Muscle of leg (tissue), 3 donors: ENCODE measurements at regions not wholly inside any gene's neighbourhood (a gene's known extent, or its start where the extent isn't known, plus 50 kb on each side); places are given as distances from the start of the nearest gene placed in this dataset.

Source experiments
- DNase-seq: peaks from one replicate; pipeline ENCODE4 v3.0.0; 2013
- H3K27ac ChIP-seq: one replicate; pipeline ENCODE4 v1.5.1; 2013; ENCODE audit warnings: mild to moderate bottlenecking, low read length, control low read depth
- H3K27me3 ChIP-seq: one replicate; pipeline ENCODE4 v1.6.1; 2013; ENCODE audit warnings: low read length; ENCODE audit not compliant: control insufficient read depth, insufficient read depth
- H3K36me3 ChIP-seq: one replicate; pipeline ENCODE4 v1.6.1; 2013; ENCODE audit warnings: low read length; ENCODE audit not compliant: control insufficient read depth, insufficient read depth
- H3K4me1 ChIP-seq: one replicate; pipeline ENCODE4 v1.6.1; 2013; ENCODE audit warnings: low read length; ENCODE audit not compliant: control insufficient read depth, insufficient read depth
- H3K4me3 ChIP-seq: one replicate; pipeline ENCODE4 v1.5.1; 2013; ENCODE audit warnings: low read length, control low read depth
- H3K9me3 ChIP-seq: replicated peaks from 2 replicates; pipeline ENCODE4 v1.6.1; 2013; ENCODE audit warnings: low read depth, low read length; ENCODE audit not compliant: control insufficient read depth
- WGBS: methylation state at CpG from one replicate; pipeline ENCODE4 v1.1.5; 2013; ENCODE audit warnings: missing lambda C conversion rate; ENCODE audit not compliant: insufficient coverage; 5-methylcytosine and 5-hydroxymethylcytosine counted together

DNA sequence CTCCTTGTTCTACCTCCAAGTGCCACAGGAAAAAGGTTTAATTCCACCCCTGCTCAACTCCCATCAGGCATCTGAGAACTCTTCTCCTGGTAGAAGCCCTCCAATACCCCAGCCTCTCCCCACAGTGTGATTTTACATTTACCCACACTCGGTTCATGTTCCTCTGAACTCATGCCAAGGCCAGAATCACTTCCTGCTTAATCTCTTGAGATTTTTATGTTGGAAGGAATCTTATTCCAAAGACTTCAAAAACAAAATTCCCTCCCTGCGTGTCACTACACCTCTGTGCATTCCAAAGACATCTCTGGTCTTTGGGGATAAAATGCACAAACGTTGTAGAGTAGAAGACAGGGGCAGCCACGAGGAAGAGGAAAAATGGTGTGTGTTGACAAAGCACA, 186.8 kb downstream of the ACTL7B start:
- Histone ChIP-seq H3K9me3 (no peaks in the 10 kb centered on the region), H3K4me1 (peaks cover 2% of the 10 kb centered on the region), H3K27ac (no peak overlapping the region), H3K36me3 (no peaks in the 10 kb centered on the region), H3K4me3 (no peak overlapping the region), H3K27me3 (no peaks in the 10 kb centered on the region)
- 35% methylated on average over 2 of the region's 4 CpGs for WGBS
- no peak for DNase-seq

DNA sequence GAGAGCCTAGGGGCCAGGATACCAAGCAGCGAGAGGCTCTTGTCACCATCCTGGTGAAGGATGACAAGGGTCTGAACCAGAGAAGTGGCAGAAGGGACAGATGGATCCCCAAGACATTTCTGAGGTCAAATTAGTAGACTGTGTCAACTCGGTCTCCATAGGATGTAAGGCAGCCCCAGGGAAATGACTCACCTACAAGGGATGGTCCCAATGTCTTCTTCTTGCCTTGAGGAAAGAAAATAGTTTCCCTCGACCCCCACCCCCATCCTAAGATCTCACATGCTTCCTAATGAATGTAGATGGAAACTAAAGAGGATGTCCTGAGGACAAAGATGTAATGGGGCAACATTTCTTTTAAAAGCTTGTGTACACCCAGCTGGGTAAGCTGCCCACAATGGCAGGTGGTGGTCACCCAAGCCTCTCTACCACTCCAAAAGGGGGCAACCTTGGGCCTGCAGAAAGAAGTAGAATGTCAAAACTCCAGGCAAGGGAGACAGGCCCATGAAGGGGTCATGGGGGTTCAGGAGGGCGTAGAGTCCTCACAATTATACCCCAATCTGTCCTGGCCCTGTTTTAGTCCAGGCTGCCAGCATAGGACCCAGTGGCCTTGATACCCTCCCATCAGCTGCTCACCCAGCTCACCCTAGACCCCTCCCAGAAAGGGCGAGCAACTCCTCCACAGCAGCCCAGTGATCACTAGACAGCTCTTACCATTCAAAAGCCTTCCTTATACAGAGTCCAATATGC, 187.4 kb downstream of the ACTL7B start:
- H3K4me1 ChIP-seq: peaks cover 2% of the 10 kb centered on the region
- no peaks in the 10 kb centered on the region for H3K9me3 ChIP-seq
- 94% methylated on average over 2 of the region's 5 CpGs for WGBS
- no peaks in the 10 kb centered on the region for H3K36me3 ChIP-seq
- H3K27ac ChIP-seq: no peak overlapping the region
- no peak overlapping the region for H3K4me3 ChIP-seq
- no peaks in the 10 kb centered on the region for H3K27me3 ChIP-seq
- DNase-seq: no peak

DNA sequence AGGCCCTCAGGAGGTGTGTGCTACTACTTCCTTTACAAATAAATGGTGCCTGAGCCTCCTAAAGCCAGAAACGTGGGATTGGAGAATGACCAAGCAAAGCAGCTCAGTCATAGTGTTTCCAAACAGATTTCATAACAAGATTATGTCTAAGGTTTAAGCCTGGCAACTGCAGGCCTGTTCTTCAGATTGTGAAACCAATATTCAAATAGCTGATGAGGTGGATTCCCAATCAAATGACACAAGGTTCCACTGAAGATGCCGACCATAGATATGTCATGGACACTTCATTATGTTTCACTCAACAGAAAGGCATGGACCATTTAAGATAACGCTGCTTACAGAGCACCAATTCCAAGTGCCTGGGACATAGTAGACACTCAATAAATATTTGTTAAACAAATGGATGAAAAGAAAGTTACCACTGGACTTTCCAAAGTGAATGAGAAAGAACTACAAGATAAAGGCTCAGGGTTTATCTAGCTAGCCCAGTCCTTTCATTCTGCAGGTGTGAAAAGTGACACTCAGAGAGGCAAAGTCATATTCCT, 189.5 kb downstream of the ACTL7B start:
- no peaks in the 10 kb centered on the region for H3K27me3 ChIP-seq
- 50% methylated on average over 1 of the region's 3 CpGs for WGBS
- H3K4me1 ChIP-seq: peaks cover 2% of the 10 kb centered on the region

DNA sequence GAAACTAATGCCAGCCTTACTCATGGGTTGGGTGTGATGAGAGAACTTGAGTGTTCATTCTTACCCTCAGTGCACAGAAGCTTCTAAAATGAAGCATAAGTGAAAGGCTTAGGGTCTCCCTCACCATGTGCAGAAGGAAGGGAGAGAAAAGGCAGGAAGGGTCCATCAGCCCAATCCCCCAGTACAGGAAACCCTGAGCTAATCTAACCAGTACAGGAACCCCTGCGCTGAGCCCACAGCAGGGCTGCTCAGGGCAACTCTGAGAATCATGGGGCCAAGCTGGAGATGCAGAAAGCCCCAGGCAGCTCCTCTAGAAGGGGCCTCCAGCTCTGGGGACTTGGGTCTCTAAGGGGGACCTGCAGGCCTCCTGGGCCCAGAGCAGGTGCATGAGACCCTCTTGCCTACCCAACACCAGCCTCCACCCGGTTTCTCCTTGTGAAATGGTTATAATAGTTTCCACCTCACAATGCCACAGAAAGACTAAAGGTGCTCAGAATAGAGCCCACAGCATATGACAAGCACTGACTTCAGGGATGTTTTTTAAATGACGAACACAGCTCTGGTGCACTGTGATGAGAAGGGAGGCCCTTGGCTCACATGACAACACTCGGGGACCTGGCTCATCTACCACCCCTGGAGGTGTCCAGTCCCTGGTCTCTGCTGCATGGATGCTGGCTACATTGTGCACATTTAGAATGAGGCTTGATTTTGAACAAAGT, 190.1 kb downstream of the ACTL7B start:
- Histone ChIP-seq H3K36me3 (no peaks in the 10 kb centered on the region), H3K4me3 (no peak overlapping the region), H3K9me3 (no peaks in the 10 kb centered on the region), H3K4me1 (peaks cover 2% of the 10 kb centered on the region), H3K27me3 (no peaks in the 10 kb centered on the region), H3K27ac (no peak overlapping the region)
- no peak for DNase-seq
- 83% methylated on average over 1 of the region's 4 CpGs for WGBS

More for the DNA sequence above, 189.5 kb downstream of the ACTL7B start:
- Histone ChIP-seq H3K4me3 (no peak overlapping the region), H3K9me3 (no peaks in the 10 kb centered on the region), H3K27ac (no peak overlapping the region), H3K36me3 (no peaks in the 10 kb centered on the region)
- DNase-seq: no peak

DNA sequence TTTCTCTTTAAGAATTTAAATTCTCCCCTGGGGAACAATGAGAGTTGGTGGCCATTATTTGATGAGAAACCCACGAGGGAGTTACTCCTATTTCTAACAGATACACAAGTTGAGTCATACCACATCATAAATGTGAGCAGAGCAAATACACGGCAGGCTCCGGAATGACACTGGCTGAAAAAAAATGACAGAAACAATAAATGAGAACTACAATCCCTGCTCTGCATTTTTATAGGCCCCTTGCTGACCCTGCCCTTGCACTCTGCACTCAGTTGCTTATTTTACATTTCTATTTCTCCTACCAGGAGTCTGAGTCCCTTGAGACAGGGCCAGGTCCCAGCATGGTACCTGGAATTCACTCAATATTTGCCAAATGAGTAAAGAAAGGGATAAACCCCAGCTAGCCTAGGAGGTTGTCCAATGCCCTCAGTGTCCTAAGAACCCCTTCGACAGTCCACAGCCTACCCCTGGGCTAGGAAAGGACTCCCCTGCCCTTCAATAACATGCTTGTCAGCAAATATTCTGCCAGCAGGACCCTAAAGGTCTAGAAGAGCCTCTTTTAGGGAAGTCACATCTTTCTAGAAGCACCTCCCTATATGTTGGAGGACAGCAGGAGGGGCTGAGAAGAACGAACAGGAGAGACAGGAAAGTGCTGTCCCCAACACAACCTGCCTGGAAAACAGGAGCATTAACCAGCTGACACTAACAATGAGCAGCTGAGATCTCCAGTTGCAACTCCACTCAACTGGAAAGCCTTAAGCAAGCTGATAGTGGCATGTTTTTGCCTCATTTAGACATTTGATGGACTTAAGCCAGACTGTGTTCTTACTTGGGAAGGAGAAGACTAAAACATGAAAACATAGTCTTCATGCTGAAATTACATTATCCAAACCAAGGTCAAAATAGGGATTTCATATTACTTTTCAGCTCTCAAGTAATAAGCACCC, 191.2 kb downstream of the ACTL7B start:
- no peaks in the 10 kb centered on the region for H3K36me3 ChIP-seq
- 37% methylated on average over 2 of the region's 5 CpGs for WGBS
- H3K4me3 ChIP-seq: no peak overlapping the region
- no peak overlapping the region for H3K27ac ChIP-seq
- peaks cover 2% of the 10 kb centered on the region for H3K4me1 ChIP-seq
- peaks cover 9% of the 10 kb centered on the region for H3K9me3 ChIP-seq
- H3K27me3 ChIP-seq: no peaks in the 10 kb centered on the region
- no peak for DNase-seq

DNA sequence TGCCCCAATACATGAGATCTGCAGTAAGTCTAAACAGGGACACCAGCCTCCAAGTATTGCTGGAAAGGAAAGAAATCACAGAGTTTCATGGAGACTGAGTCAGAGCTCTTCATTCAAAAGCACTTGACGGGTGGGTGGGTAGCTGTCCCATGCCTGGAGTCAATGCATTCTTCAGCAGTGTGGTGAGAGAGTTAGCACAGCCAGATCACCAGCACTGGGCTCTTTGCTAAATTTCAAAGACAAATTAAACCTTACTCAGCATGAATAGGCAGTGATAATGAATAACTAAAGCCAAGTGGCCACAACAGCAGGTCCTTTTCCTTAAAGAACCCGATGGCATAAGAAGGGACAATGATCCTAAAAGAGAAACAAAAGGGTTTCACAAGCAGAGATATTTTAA, 192.4 kb downstream of the ACTL7B start:
- Histone ChIP-seq H3K36me3 (no peaks in the 10 kb centered on the region), H3K4me3 (no peak overlapping the region), H3K27ac (no peak overlapping the region), H3K9me3 (peaks cover 12% of the 10 kb centered on the region), H3K4me1 (peaks cover 2% of the 10 kb centered on the region), H3K27me3 (no peaks in the 10 kb centered on the region)
- WGBS: 75% methylated on average over 1 of the region's 2 CpGs
- DNase-seq: no peak

DNA sequence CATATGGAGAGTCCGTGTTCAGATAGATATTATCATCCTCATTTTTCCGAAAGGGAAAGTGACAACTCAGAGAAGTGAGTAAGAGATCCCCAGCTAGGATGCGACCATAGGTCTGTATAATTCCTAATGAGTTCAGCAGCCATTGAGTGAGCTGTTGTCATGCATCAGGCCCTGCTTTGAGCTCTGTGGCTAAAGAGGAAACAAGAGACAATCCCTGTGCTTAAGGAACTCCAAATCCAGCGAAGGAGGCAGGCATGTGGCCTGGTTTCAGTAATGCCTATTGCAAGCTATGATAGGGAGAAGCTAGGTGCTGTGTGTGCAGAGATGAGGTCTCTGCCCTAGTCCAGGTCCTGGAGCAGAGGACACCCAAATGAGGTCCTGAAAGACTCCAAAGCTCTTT, 192.8 kb downstream of the ACTL7B start:
- no peak overlapping the region for H3K27ac ChIP-seq

DNA sequence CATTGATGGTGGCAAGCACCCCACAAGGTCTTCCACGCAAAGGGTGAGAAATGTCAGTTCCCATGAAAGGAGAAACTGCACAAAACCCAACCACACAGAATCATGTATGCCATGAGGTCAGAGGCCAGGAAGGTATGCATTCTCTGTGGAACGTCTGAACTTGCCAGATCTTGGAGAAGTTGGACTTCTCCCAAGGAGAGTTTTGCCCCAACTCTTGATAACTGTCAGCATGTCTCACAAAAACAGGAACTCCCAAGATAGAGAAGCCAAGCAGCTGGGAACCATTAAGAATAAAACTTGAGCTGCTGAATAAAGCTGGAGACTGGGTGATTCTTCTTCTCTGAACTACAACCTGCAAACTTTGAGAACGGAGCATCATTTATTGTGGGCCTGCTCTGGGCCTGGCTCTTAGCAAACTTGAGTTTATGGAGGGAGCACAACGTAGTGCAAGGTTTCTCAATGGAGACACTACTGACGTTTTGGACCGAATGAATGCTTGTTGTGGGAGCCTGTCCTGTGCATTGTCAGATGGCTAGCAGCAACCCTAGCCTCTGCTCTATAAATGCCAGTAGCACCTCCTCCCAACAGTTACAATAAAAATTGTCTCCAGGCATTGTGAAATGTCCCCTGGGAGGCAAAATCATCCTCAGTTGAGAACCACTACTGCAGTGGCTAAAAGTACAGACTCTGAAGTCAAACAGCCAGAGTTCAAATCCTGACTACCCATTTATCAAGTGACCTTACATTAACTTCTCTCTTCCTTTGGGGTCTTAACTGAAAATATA, 193.5 kb downstream of the ACTL7B start:
- no peak for DNase-seq
- no peak overlapping the region for H3K4me3 ChIP-seq
- no peaks in the 10 kb centered on the region for H3K36me3 ChIP-seq
- WGBS: 80% methylated on average over 1 of the region's 6 CpGs
- no peak overlapping the region for H3K27ac ChIP-seq
- peaks cover 12% of the 10 kb centered on the region for H3K9me3 ChIP-seq
- H3K4me1 ChIP-seq: peaks cover 2% of the 10 kb centered on the region
- H3K27me3 ChIP-seq: no peaks in the 10 kb centered on the region

More for the DNA sequence above, 192.8 kb downstream of the ACTL7B start:
- 71% methylated on average over 3 of the region's 4 CpGs for WGBS
- H3K36me3 ChIP-seq: no peaks in the 10 kb centered on the region
- H3K4me3 ChIP-seq: no peak overlapping the region
- DNase-seq: no peak
- H3K27me3 ChIP-seq: no peaks in the 10 kb centered on the region
- H3K4me1 ChIP-seq: peaks cover 2% of the 10 kb centered on the region
- peaks cover 12% of the 10 kb centered on the region for H3K9me3 ChIP-seq

DNA sequence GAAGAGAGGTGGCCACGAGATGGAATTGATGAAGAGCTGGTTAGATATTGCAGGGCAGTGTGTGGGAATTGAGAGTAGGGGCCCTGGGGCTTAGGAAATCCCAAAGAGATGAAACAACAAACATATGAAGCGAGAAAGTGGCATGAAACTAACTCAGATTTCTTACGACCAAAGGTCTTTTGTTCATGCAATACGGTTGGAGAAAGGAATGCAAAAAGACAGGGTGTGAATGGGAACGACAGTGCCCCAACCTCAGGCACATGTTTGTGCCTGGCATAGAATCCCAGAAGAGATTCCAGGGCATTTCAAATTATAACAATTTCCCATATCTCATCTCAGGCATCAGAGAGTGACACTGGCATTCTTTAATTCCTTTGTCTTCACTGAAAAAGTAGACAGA, 199.2 kb downstream of the ACTL7B start:
- no peak for DNase-seq
- WGBS: 84% methylated on average over 5 of the region's 5 CpGs
- Histone ChIP-seq H3K36me3 (no peaks in the 10 kb centered on the region), H3K27me3 (no peaks in the 10 kb centered on the region), H3K27ac (no peak overlapping the region), H3K4me3 (no peak overlapping the region), H3K4me1 (no peaks in the 10 kb centered on the region), H3K9me3 (peaks cover 12% of the 10 kb centered on the region)
